Epithelial cell of esophagus (primary cell): ENCODE measurements at regions not wholly inside any gene's neighbourhood (a gene's known extent, or its start where the extent isn't known, plus 50 kb on each side); places are given as distances from the start of the nearest gene placed in this dataset.

Experiments
- DNase-seq: peaks from one replicate; pipeline ENCODE4 v3.0.0; 2010; ENCODE audit warnings: low read depth
- H3K4me3 ChIP-seq: 2 replicates; pipeline ENCODE4 v1.5.1; 2011; ENCODE audit warnings: mild to moderate bottlenecking, low read length, control low read depth
- TF ChIP-seq, protein P1 (sequence below): IDR thresholded peaks from 2 replicates; pipeline ENCODE4 v1.5.1; 2011; ENCODE audit warnings: low read depth, mild to moderate bottlenecking, low read length, control low read depth, inconsistent platforms; ENCODE audit not compliant: insufficient read depth; ENCODE audit errors: missing control alignments

DNA sequence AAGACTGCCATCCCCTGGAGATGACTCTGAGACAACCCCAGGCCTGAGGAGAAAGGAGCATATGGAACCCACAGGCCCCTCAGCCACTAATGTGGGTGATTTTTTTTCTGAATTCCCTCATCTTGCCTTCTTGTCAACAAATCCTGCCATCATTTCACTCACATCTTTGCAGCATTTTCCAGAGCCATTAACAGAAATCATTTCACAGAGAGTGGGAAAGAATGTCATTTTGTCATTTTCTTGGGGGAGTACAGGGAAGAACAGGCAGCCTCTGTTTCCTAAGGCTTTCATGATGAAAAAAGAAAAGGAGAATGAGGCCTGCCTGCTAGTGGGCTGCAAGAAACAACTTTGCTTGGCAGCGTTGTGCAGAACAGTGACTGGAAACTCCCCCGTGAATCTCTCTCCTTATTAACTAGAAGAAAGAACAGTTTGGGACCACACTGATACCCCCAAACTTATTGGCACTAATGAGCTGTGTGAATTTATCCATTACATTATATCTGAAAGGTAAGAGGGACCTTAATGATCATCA, 1464.6 kb upstream of the CELF4 start:
- TF ChIP-seq, protein P1, sequence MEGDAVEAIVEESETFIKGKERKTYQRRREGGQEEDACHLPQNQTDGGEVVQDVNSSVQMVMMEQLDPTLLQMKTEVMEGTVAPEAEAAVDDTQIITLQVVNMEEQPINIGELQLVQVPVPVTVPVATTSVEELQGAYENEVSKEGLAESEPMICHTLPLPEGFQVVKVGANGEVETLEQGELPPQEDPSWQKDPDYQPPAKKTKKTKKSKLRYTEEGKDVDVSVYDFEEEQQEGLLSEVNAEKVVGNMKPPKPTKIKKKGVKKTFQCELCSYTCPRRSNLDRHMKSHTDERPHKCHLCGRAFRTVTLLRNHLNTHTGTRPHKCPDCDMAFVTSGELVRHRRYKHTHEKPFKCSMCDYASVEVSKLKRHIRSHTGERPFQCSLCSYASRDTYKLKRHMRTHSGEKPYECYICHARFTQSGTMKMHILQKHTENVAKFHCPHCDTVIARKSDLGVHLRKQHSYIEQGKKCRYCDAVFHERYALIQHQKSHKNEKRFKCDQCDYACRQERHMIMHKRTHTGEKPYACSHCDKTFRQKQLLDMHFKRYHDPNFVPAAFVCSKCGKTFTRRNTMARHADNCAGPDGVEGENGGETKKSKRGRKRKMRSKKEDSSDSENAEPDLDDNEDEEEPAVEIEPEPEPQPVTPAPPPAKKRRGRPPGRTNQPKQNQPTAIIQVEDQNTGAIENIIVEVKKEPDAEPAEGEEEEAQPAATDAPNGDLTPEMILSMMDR = no peak
- no peak overlapping the region for H3K4me3 ChIP-seq
- DNase-seq = no peak

DNA sequence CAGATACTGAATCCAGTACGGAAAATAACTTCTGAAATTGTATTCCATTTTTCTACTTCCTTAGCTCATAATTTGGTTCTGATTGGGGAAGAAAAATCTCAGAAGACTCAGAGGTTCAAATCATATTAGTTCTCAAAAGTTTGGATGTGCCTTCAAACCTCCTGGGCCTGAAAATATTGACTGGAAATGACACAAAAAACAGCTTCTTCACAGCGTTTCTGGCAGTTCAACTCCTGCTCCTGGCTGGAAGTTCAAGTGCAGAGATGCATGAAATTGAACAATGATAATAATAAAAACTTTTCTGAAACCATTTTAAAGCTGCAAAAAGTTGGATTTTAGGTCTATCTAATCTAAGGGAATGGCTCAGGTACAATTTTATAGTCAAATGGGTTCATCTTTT, 1459.9 kb upstream of the CELF4 start:
- TF ChIP-seq, protein P1 = no peak
- no peak for DNase-seq
- no peak overlapping the region for H3K4me3 ChIP-seq

DNA sequence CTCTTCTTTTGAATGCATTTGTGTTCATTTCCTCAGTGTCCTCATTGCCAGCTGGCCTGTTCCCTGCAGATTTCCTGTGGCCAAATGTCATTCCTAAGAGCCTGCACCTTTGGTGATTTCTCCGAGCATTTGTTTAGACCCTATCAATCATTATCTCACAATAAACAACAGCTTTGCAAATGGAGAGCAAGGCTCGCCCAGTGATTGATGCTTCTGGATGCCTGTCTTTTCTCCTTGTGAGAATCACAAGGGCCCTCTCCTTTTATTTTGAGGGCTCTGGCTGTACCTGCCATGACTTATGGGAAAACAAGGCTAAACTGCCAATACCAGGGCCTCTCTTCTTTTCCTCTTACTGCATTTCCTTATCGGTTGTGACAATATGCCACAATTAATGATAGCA, 1454.4 kb upstream of the CELF4 start:
- H3K4me3 ChIP-seq = no peak overlapping the region
- TF ChIP-seq, protein P1 = no peak
- no peak for DNase-seq

DNA sequence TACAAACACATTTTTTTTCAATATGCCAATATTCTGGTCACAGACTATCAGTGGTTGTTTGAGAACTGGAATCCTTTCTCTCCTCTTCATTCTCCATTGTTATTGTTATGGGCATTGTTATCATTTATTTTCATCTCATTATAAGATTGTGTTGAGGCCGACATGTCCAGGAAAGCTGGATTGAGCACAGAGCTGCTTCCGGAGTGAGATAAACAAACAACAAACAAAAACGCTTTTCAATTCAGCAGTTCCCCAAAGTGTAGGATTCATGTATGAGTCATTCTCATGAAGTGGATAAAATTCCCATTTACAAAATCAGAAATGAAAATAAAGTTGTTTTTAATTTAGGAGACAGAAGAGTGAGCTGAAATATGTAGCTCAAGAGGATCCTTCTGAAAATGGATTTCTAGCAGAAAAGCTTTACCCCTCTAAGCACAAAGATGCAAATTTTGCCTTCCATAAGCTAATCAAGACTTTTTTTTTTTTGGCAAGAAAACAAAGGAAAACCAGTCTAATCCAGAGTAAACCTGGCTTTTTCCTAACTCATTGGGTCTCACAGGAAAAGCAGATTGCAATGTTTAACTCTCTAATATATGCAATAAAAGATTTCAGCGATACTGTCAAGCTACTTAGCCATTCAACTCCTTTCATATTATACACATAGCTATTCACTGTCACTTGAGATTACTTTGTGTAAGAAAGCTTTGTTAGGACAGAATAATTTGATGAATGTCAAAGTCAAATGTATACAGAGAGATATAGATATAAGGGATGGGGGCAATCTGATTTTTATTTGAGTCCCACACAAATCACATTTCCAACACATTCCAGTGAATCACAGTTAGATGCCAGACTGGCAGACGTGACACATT, 1441.7 kb upstream of the CELF4 start:
- TF ChIP-seq, protein P1 = no peak
- no peak for DNase-seq
- H3K4me3 ChIP-seq = no peak overlapping the region

DNA sequence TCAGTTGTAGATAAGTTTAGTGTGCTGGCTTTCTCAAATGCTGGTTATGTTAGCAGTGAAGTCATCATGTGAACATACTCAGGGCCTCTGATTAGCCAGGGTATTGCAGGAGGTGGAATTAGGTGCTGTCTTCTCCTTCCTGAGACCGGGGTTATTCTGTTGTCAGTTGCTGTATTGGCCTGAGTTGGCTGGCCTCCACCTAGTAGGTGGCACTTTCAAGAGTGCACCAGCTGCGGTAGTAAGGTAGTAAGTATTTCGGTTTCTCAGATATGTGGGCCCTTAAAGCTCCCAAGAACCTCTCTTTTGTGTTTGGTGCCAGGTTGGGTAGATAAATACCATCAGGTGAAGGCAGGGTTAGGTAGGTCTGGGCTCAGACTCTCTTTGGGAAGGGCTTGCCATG, 1430.5 kb upstream of the CELF4 start:
- no peak for DNase-seq
- TF ChIP-seq, protein P1 = no peak

DNA sequence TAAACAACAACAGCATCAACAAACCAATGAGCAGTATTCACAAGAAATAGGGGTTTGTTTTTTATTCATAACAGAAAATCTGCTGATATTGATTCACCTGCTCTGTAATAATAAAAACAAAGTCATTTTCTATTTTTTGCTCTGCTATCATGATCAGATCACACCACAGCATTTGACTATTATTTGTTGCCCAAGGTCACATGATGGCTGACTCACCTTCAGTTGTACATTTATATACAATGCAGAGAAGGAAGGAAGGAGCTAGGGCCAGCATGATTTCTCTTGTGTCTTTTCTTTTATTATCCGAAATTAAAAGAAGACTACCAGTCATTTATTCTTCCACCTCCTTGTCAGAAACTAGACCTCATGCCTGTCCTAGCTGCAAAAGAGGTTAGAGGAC, 1427.7 kb upstream of the CELF4 start:
- TF ChIP-seq, protein P1 = no peak
- peak; percentile 13 for DNase-seq

More for the DNA sequence above, 1430.5 kb upstream of the CELF4 start:
- H3K4me3 ChIP-seq = no peak overlapping the region

More for the DNA sequence above, 1427.7 kb upstream of the CELF4 start:
- no peak overlapping the region for H3K4me3 ChIP-seq
